ENCODE measurements at regions not wholly inside any gene's neighbourhood (a gene's known extent, or its start where the extent isn't known, plus 50 kb on each side); places are given as distances from the start of the nearest gene placed in this dataset.

GRCh38 chr2:157192445-157193423 lies 64.8 kb upstream of the GALNT5 start:
- TF ChIP-seq POLR2AphosphoS5 (IDR thresholded peaks at IDR 0.05; ENCODE audit: low read depth, low read length) = no peak
- no peak for TF ChIP-seq SIN3A (IDR thresholded peaks at IDR 0.05; ENCODE audit: borderline replicate concordance, insufficient read depth, low read depth, low read length)
- no peak for TF ChIP-seq CTCF (IDR thresholded peaks at IDR 0.05)
- TF ChIP-seq TCF7L2 (IDR thresholded peaks at IDR 0.05; ENCODE audit: low read depth, low read length) = no peak
- TF ChIP-seq REST (IDR thresholded peaks at IDR 0.05; ENCODE audit: insufficient read depth in 1 of 2, low read depth in 2 of 2, low read length in 1 of 2) = no peak
- DNase-seq (ENCODE audit: low read depth, low spot score) = no peak
- no peaks in the 10 kb centered on the region for H3K4me1 ChIP-seq (ENCODE audit: control insufficient read depth, insufficient read depth, low read length)
- CTCF ChIA-PET = interaction anchor here (0.6 to 0.7 kb wide), 2 partner anchors 603 to 1764 kb away, joined by 4 read pairs; no protein-coding TSS in a partner anchor
- BruUV-seq (replicated peaks) = no TSS peak
- POLR2A ChIA-PET = no interaction called here
- intact Hi-C loops (cut with micrococcal nuclease; ENCODE audit: unreplicated experiment) = loop anchor here (5.0 kb wide), 2 partner anchors 595 to 1825 kb away; no protein-coding TSS in a partner anchor
- H3K4me3 ChIP-seq (ENCODE audit: low read depth in 2 of 2, low read length in 2 of 2) = no peak overlapping the region
- ATAC-seq = no peak
- in situ Hi-C loops (cut with HindIII; ENCODE audit: low pct_unique_long_range_greater_than_20kb, low sequenced_read_pairs) = no loop called here
- H3K27ac ChIP-seq (ENCODE audit: low read length) = no peak overlapping the region
- no peaks in the 10 kb centered on the region for H3K27me3 ChIP-seq (ENCODE audit: control insufficient read depth, insufficient read depth, low read length)
- no peaks in the 10 kb centered on the region for H3K9me3 ChIP-seq (ENCODE audit: control insufficient read depth, insufficient read depth, low read depth, low read length)
- H3K36me3 ChIP-seq (ENCODE audit: control insufficient read depth, insufficient read depth, low read length) = no peaks in the 10 kb centered on the region

DNA sequence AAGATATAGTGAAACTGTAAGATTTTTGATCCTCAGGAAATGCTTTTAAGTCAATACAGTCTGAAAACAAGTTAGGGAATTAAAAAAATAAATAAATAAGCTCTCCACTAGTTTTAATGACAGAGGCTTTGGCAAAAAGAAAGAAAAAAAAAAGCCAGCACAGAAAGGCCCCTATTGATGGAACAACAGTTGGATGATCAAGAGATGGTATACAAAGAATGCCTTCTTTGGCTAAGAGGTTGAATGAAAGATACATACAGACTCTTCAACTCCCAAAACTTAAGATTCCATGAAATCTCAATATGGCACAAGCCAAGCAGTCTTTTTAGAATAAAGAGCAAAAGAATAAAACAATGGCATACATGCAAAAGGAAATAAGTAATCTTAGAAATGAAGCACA lies 64.0 kb upstream of the GALNT5 start:
- H3K27me3 ChIP-seq (ENCODE audit: control insufficient read depth, insufficient read depth, low read length) = no peaks in the 10 kb centered on the region
- H3K27ac ChIP-seq (ENCODE audit: low read length) = no peak overlapping the region
- no TSS peak for BruUV-seq (replicated peaks)
- H3K4me3 ChIP-seq (ENCODE audit: low read depth in 2 of 2, low read length in 2 of 2) = no peak overlapping the region
- intact Hi-C loops (cut with micrococcal nuclease; ENCODE audit: unreplicated experiment) (loop anchor here (5.0 kb wide), 2 partner anchors 596 to 1826 kb away; no protein-coding TSS in a partner anchor), in situ Hi-C loops (cut with HindIII; ENCODE audit: low pct_unique_long_range_greater_than_20kb, low sequenced_read_pairs) (no loop called here)
- no peaks in the 10 kb centered on the region for H3K9me3 ChIP-seq (ENCODE audit: control insufficient read depth, insufficient read depth, low read depth, low read length)
- DNase-seq (ENCODE audit: low read depth, low spot score) = no peak
- H3K4me1 ChIP-seq (ENCODE audit: control insufficient read depth, insufficient read depth, low read length) = no peaks in the 10 kb centered on the region
- ChIA-PET POLR2A (no interaction called here), CTCF (interaction anchor here (0.5 to 0.7 kb wide), 4 partner anchors 604 to 1765 kb away, joined by 4 to 6 read pairs (median 4); no protein-coding TSS in a partner anchor)
- no peak for TF ChIP-seq POLR2AphosphoS5 (IDR thresholded peaks at IDR 0.05; ENCODE audit: low read depth, low read length)
- TF ChIP-seq REST (IDR thresholded peaks at IDR 0.05; ENCODE audit: insufficient read depth in 1 of 2, low read depth in 2 of 2, low read length in 1 of 2) = no peak
- no peak for TF ChIP-seq TCF7L2 (IDR thresholded peaks at IDR 0.05; ENCODE audit: low read depth, low read length)
- TF ChIP-seq CTCF (IDR thresholded peaks at IDR 0.05) = no peak
- no peak for TF ChIP-seq SIN3A (IDR thresholded peaks at IDR 0.05; ENCODE audit: borderline replicate concordance, insufficient read depth, low read depth, low read length)
- no peaks in the 10 kb centered on the region for H3K36me3 ChIP-seq (ENCODE audit: control insufficient read depth, insufficient read depth, low read length)
- ATAC-seq = no peak
